Ovary (tissue), 3 donors: ENCODE measurements at regions not wholly inside any gene's neighbourhood (a gene's known extent, or its start where the extent isn't known, plus 50 kb on each side); places are given as distances from the start of the nearest gene placed in this dataset.
"Not testable (repeated sequence)": the region's sequence is repeated elsewhere in the genome, so short reads cannot be mapped to it uniquely, and the experiment has no call there.

ENCODE experiments used
- CTCF ChIP-seq, 3 donors: fragments of 450-650 bp in 2 of 3; fragments of 200-600 bp in 1 of 3; IDR thresholded peaks; one replicate each; pipeline versions ENCODE4 v1.5.1 to v1.8.0; 2016 to 2022; ENCODE audit warnings: antibody characterized with exemption in 3 of 3, mild to moderate bottlenecking in 1 of 3
- EP300 ChIP-seq: sonication (generic); formaldehyde crosslinking; IDR thresholded peaks from one replicate; pipeline ENCODE4 v1.6.1; 2017; ENCODE audit warnings: antibody characterized with exemption
- POLR2A ChIP-seq: fragments of 450-650 bp; IDR thresholded peaks from one replicate; pipeline ENCODE4 v1.6.1; 2017; ENCODE audit warnings: antibody characterized with exemption, mild to moderate bottlenecking, moderate library complexity
- donor health status: DM: no; HTN: no; CAD: no.

GRCh38 chr3:130818066-130818465 is 71.4 kb upstream of the PIK3R4 start:
- TF ChIP-seq CTCF (IDR thresholded peaks at IDR 0.05); EP300; POLR2A: not testable (repeated sequence)
